Endothelial cell of umbilical vein (primary cell): ENCODE measurements at regions not wholly inside any gene's neighbourhood (a gene's known extent, or its start where the extent isn't known, plus 50 kb on each side); places are given as distances from the start of the nearest gene placed in this dataset.

ENCODE experiments used
- CTCF ChIP-seq, 2 donors: IDR thresholded peaks; 1 replicate in 1 of 2; 2 replicates in 1 of 2; pipeline ENCODE4 v1.5.1; 2011; ENCODE audit warnings: low read length in 2 of 2, mild to moderate bottlenecking in 2 of 2, moderate library complexity in 2 of 2, control low read depth in 1 of 2, inconsistent platforms in 1 of 2, low read depth in 1 of 2; ENCODE audit not compliant: insufficient read depth in 1 of 2; ENCODE audit errors: extremely low read depth in 1 of 2
- EZH2 ChIP-seq: IDR thresholded peaks from 2 replicates; pipeline ENCODE4 v1.6.1; 2012; ENCODE audit warnings: borderline replicate concordance, low read depth, mild to moderate bottlenecking, moderate library complexity, low read length, inconsistent platforms; ENCODE audit not compliant: severe bottlenecking
- FOS ChIP-seq: IDR thresholded peaks from 2 replicates; pipeline ENCODE4 v1.6.1; 2011; ENCODE audit warnings: mild to moderate bottlenecking, low read length, moderate library complexity, borderline replicate concordance; ENCODE audit not compliant: insufficient read depth
- JUN ChIP-seq: IDR thresholded peaks from 2 replicates; pipeline ENCODE4 v1.6.1; 2011; ENCODE audit warnings: borderline replicate concordance, low read depth; ENCODE audit not compliant: insufficient read length, insufficient read depth
- MAX ChIP-seq: IDR thresholded peaks from 2 replicates; pipeline ENCODE4 v1.6.1; 2011; ENCODE audit not compliant: insufficient read depth, insufficient read length
- POLR2A ChIP-seq: IDR thresholded peaks from 2 replicates; pipeline ENCODE4 v1.6.1; 2012; ENCODE audit warnings: low read depth, mild to moderate bottlenecking, control low read depth, low read length
- POLR2AphosphoS5 ChIP-seq: IDR thresholded peaks from 2 replicates; pipeline ENCODE4 v1.6.1; 2012; ENCODE audit warnings: low read depth, mild to moderate bottlenecking, control low read depth, low read length, moderate library complexity; ENCODE audit not compliant: insufficient read depth

GRCh38 chr13:97742084-97742483 lies 211.4 kb upstream of the IPO5 start:
- TF ChIP-seq POLR2A: no peak
- no peak for TF ChIP-seq CTCF (IDR thresholded peaks at IDR 0.05; ENCODE audit: extremely low read depth in 1 of 2, insufficient read depth in 1 of 2, low read depth in 1 of 2, low read length in 2 of 2)
- no peak for TF ChIP-seq POLR2AphosphoS5
- no peak for TF ChIP-seq JUN
- no peak for TF ChIP-seq FOS
- TF ChIP-seq MAX: no peak
- TF ChIP-seq EZH2: no peak
